GM23248 (cell line): ENCODE measurements at regions not wholly inside any gene's neighbourhood (a gene's known extent, or its start where the extent isn't known, plus 50 kb on each side); places are given as distances from the start of the nearest gene placed in this dataset.

ENCODE experiments used
- EZH2 ChIP-seq: fragments of 200-600 bp; sonication (generic); IDR thresholded peaks from 2 replicates; pipeline ENCODE4 v1.6.1; 2018; ENCODE audit warnings: antibody characterized with exemption, mild to moderate bottlenecking; ENCODE audit not compliant: insufficient read depth, poor library complexity, severe bottlenecking
- EZH2phosphoT487 ChIP-seq: fragments of 200-600 bp; sonication (generic); IDR thresholded peaks from 2 replicates; pipeline ENCODE4 v1.6.1; 2018; ENCODE audit warnings: antibody characterized with exemption, moderate library complexity, mild to moderate bottlenecking, low read depth; ENCODE audit not compliant: insufficient read depth

- TF ChIP-seq EZH2 (no peak), EZH2phosphoT487 (no peak)
These were observed 1550.1 kb upstream of the TENM4 start for GRCh38 chr11:80990885-80991284.
